Sigmoid colon (tissue), 3 donors: ENCODE measurements at regions not wholly inside any gene's neighbourhood (a gene's known extent, or its start where the extent isn't known, plus 50 kb on each side); places are given as distances from the start of the nearest gene placed in this dataset.

Experiments used
- CTCF ChIP-seq, 4 experiments: fragments of 450-650 bp in 3 of 4; fragments of 200-600 bp in 1 of 4; IDR thresholded peaks; one replicate each; pipeline ENCODE4 v1.5.1; 2016 to 2019; ENCODE audit warnings: antibody characterized with exemption in 4 of 4, mild to moderate bottlenecking in 3 of 4, moderate library complexity in 2 of 4
- POLR2A ChIP-seq, 2 donors: fragments of 450-650 bp; IDR thresholded peaks; one replicate each; pipeline ENCODE4 v1.6.1; 2016; ENCODE audit warnings: antibody characterized with exemption in 2 of 2, mild to moderate bottlenecking in 2 of 2, moderate library complexity in 2 of 2

- TF ChIP-seq POLR2A (IDR thresholded peaks at IDR 0.05): no peak
- no peak for TF ChIP-seq CTCF (IDR thresholded peaks at IDR 0.05)
Measured at GRCh38 chr14:44654591-44654990, 147.5 kb upstream of the FSCB start.
